ENCODE measurements at regions not wholly inside any gene's neighbourhood (a gene's known extent, or its start where the extent isn't known, plus 50 kb on each side); places are given as distances from the start of the nearest gene placed in this dataset.

- WGBS, result 81% methylated on average over 6 of the region's 6 CpGs
These were observed 185.1 kb downstream of the ARL4A start for GRCh38 chr7:12872487-12872886.

More at GRCh38 chr7:12872487-12872886, 185.1 kb downstream of the ARL4A start:
- no peaks in the 10 kb centered on the region for H3K36me3 ChIP-seq (ENCODE audit: control insufficient read depth in 4 of 4, insufficient read depth in 3 of 4, low read depth in 1 of 4, low read length in 3 of 4)
- DNase-seq (ENCODE audit: low spot score), result no peak
- no peaks in the 10 kb centered on the region for H3K27me3 ChIP-seq (ENCODE audit: control insufficient read depth in 4 of 4, insufficient read depth in 4 of 4, low read length in 3 of 4)
- no peak overlapping the region for H3K9ac ChIP-seq (ENCODE audit: low read depth in 1 of 2, low read length in 2 of 2)
- no peaks in the 10 kb centered on the region for H3K4me1 ChIP-seq (ENCODE audit: control insufficient read depth in 4 of 4, insufficient read depth in 4 of 4, low read length in 3 of 4)
- H3K4me3 ChIP-seq (ENCODE audit: low read depth in 1 of 3, low read length in 3 of 3), result no peak overlapping the region
- H3K9me3 ChIP-seq (ENCODE audit: control insufficient read depth in 4 of 4, low read length in 3 of 4), result no peaks in the 10 kb centered on the region
- H3K27ac ChIP-seq (ENCODE audit: low read depth in 1 of 2, low read length in 2 of 2), result no peak overlapping the region
- TF ChIP-seq SP1 (IDR thresholded peaks at IDR 0.05) (no peak), RXRA (IDR thresholded peaks at IDR 0.05) (no peak), FOXA1 (IDR thresholded peaks at IDR 0.05) (no peak), RAD21 (IDR thresholded peaks at IDR 0.05) (no peak), EGR1 (IDR thresholded peaks at IDR 0.05; ENCODE audit: low read depth in 2 of 2) (no peak), YY1 (IDR thresholded peaks at IDR 0.05) (no peak), JUND (IDR thresholded peaks at IDR 0.05) (no peak), CTCF (IDR thresholded peaks at IDR 0.05; ENCODE audit: low read depth, low read length, missing input control) (no peak), TAF1 (conservative IDR thresholded peaks at IDR 0.05) (no peak), FOXA2 (IDR thresholded peaks at IDR 0.05) (no peak), HNF4G (IDR thresholded peaks at IDR 0.05) (no peak), GABPA (IDR thresholded peaks at IDR 0.05 in 1 of 2, conservative IDR thresholded peaks at IDR 0.05 in 1 of 2) (no peak), REST (IDR thresholded peaks at IDR 0.05) (no peak), HNF4A (conservative IDR thresholded peaks at IDR 0.05) (no peak)
- TF ChIP-seq, protein P1, sequence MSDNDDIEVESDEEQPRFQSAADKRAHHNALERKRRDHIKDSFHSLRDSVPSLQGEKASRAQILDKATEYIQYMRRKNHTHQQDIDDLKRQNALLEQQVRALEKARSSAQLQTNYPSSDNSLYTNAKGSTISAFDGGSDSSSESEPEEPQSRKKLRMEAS (IDR thresholded peaks at IDR 0.05), result no peak
- TF ChIP-seq, protein P2, sequence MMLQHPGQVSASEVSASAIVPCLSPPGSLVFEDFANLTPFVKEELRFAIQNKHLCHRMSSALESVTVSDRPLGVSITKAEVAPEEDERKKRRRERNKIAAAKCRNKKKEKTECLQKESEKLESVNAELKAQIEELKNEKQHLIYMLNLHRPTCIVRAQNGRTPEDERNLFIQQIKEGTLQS (IDR thresholded peaks at IDR 0.05), result no peak
- TF ChIP-seq, protein P3, sequence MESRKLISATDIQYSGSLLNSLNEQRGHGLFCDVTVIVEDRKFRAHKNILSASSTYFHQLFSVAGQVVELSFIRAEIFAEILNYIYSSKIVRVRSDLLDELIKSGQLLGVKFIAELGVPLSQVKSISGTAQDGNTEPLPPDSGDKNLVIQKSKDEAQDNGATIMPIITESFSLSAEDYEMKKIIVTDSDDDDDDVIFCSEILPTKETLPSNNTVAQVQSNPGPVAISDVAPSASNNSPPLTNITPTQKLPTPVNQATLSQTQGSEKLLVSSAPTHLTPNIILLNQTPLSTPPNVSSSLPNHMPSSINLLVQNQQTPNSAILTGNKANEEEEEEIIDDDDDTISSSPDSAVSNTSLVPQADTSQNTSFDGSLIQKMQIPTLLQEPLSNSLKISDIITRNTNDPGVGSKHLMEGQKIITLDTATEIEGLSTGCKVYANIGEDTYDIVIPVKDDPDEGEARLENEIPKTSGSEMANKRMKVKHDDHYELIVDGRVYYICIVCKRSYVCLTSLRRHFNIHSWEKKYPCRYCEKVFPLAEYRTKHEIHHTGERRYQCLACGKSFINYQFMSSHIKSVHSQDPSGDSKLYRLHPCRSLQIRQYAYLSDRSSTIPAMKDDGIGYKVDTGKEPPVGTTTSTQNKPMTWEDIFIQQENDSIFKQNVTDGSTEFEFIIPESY (IDR thresholded peaks at IDR 0.05), result no peak

Measured in liver (tissue), 8 donors.